ENCODE measurements at regions not wholly inside any gene's neighbourhood (a gene's known extent, or its start where the extent isn't known, plus 50 kb on each side); places are given as distances from the start of the nearest gene placed in this dataset.
A peak's percentile ranks its signal among the peaks of the same experiment; 100 is the strongest.

GRCh38 chr1:47571952-47572351, 134.1 kb downstream of the FOXD2 start:
- ChIA-PET POLR2A (no interaction called here), CTCF (interaction anchor here (0.8 to 2.0 kb wide), 3 partner anchors 11 to 183 kb away, joined by 3 to 6 read pairs (median 5); no protein-coding TSS in a partner anchor)
- Mint-ChIP-seq H3K27me3 (ENCODE audit: low read depth) (peaks cover 40% of the 10 kb centered on the region), H3K4me3 (no peak overlapping the region), H3K4me1 (peaks cover 62% of the 10 kb centered on the region), H3K27ac (no peak overlapping the region), H3K9me3 (no peaks in the 10 kb centered on the region), H3K36me3 (no peaks in the 10 kb centered on the region)
- ATAC-seq (no peak), DNase-seq (ENCODE audit: low spot score) (no peak)
- TF ChIP-seq IRF2 (CRISPR knock-in tag; IDR thresholded peaks at IDR 0.05; ENCODE audit: borderline replicate concordance, low read depth) (no peak), ZNF232 (CRISPR knock-in tag; IDR thresholded peaks at IDR 0.05) (no peak)

DNA sequence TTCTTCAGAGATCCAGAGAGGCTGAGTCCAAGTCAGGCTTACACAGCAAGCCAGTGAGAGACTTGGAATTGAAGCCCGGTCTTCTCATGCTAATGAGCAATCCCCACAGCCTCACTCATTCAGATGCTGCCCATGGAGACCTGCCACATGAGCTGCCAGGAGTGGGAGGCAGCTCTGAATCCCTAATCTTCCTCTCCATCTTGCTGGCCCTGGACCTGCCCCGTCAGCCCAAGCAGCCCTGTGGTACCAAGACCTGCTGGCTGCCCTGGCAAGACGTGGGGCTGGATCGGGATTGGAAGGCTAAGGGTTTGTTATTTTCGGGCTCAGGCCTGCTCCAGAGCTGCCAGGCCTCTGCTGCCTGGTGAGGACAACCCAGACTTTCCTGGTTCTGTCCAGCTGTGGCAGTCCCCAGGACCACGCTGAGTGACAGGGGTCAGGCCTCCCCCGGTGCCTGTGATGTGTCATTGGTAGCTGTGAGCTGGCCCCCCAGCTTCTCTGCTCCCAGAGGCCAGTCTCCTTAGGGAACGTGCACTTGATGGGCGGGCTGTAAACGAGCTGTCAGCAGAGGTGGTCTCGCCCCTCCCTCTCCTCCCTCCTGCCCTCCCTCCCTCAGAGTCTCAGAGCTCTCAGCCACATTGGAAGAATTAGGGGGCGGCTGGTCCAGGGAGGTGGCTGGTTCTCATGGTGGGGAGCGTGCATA, 135.0 kb downstream of the FOXD2 start:
- ChIA-PET CTCF (interaction anchor here (0.6 to 2.0 kb wide), 14 partner anchors 9 to 425 kb away, joined by 3 to 8 read pairs (median 4); no protein-coding TSS in a partner anchor), POLR2A (no interaction called here)
- no peak for DNase-seq (ENCODE audit: low spot score)
- no peak overlapping the region for H3K4me3 Mint-ChIP-seq
- H3K4me1 Mint-ChIP-seq = peaks cover 62% of the 10 kb centered on the region
- H3K36me3 Mint-ChIP-seq = no peaks in the 10 kb centered on the region
- H3K9me3 Mint-ChIP-seq = no peaks in the 10 kb centered on the region
- no peak overlapping the region; the same call in 1 of the 2 replicates for H3K27ac Mint-ChIP-seq
- TF ChIP-seq, protein P1, sequence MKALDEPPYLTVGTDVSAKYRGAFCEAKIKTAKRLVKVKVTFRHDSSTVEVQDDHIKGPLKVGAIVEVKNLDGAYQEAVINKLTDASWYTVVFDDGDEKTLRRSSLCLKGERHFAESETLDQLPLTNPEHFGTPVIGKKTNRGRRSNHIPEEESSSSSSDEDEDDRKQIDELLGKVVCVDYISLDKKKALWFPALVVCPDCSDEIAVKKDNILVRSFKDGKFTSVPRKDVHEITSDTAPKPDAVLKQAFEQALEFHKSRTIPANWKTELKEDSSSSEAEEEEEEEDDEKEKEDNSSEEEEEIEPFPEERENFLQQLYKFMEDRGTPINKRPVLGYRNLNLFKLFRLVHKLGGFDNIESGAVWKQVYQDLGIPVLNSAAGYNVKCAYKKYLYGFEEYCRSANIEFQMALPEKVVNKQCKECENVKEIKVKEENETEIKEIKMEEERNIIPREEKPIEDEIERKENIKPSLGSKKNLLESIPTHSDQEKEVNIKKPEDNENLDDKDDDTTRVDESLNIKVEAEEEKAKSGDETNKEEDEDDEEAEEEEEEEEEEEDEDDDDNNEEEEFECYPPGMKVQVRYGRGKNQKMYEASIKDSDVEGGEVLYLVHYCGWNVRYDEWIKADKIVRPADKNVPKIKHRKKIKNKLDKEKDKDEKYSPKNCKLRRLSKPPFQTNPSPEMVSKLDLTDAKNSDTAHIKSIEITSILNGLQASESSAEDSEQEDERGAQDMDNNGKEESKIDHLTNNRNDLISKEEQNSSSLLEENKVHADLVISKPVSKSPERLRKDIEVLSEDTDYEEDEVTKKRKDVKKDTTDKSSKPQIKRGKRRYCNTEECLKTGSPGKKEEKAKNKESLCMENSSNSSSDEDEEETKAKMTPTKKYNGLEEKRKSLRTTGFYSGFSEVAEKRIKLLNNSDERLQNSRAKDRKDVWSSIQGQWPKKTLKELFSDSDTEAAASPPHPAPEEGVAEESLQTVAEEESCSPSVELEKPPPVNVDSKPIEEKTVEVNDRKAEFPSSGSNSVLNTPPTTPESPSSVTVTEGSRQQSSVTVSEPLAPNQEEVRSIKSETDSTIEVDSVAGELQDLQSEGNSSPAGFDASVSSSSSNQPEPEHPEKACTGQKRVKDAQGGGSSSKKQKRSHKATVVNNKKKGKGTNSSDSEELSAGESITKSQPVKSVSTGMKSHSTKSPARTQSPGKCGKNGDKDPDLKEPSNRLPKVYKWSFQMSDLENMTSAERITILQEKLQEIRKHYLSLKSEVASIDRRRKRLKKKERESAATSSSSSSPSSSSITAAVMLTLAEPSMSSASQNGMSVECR (CRISPR knock-in tag; IDR thresholded peaks at IDR 0.05; ENCODE audit: borderline replicate concordance) = no peak
- TF ChIP-seq TP53 (CRISPR knock-in tag; IDR thresholded peaks at IDR 0.05) (no peak), FOXJ3 (CRISPR knock-in tag; IDR thresholded peaks at IDR 0.05; ENCODE audit: borderline replicate concordance) (no peak)
- TF ChIP-seq, protein P2, sequence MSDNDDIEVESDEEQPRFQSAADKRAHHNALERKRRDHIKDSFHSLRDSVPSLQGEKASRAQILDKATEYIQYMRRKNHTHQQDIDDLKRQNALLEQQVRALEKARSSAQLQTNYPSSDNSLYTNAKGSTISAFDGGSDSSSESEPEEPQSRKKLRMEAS (CRISPR knock-in tag; IDR thresholded peaks at IDR 0.05) = no peak
- TF ChIP-seq, protein P3, sequence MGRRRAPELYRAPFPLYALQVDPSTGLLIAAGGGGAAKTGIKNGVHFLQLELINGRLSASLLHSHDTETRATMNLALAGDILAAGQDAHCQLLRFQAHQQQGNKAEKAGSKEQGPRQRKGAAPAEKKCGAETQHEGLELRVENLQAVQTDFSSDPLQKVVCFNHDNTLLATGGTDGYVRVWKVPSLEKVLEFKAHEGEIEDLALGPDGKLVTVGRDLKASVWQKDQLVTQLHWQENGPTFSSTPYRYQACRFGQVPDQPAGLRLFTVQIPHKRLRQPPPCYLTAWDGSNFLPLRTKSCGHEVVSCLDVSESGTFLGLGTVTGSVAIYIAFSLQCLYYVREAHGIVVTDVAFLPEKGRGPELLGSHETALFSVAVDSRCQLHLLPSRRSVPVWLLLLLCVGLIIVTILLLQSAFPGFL (CRISPR knock-in tag; IDR thresholded peaks at IDR 0.05; ENCODE audit: borderline replicate concordance) = no peak
- TF ChIP-seq, protein P4, sequence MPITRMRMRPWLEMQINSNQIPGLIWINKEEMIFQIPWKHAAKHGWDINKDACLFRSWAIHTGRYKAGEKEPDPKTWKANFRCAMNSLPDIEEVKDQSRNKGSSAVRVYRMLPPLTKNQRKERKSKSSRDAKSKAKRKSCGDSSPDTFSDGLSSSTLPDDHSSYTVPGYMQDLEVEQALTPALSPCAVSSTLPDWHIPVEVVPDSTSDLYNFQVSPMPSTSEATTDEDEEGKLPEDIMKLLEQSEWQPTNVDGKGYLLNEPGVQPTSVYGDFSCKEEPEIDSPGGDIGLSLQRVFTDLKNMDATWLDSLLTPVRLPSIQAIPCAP (CRISPR knock-in tag; IDR thresholded peaks at IDR 0.05) = no peak
- TF ChIP-seq, protein P5, sequence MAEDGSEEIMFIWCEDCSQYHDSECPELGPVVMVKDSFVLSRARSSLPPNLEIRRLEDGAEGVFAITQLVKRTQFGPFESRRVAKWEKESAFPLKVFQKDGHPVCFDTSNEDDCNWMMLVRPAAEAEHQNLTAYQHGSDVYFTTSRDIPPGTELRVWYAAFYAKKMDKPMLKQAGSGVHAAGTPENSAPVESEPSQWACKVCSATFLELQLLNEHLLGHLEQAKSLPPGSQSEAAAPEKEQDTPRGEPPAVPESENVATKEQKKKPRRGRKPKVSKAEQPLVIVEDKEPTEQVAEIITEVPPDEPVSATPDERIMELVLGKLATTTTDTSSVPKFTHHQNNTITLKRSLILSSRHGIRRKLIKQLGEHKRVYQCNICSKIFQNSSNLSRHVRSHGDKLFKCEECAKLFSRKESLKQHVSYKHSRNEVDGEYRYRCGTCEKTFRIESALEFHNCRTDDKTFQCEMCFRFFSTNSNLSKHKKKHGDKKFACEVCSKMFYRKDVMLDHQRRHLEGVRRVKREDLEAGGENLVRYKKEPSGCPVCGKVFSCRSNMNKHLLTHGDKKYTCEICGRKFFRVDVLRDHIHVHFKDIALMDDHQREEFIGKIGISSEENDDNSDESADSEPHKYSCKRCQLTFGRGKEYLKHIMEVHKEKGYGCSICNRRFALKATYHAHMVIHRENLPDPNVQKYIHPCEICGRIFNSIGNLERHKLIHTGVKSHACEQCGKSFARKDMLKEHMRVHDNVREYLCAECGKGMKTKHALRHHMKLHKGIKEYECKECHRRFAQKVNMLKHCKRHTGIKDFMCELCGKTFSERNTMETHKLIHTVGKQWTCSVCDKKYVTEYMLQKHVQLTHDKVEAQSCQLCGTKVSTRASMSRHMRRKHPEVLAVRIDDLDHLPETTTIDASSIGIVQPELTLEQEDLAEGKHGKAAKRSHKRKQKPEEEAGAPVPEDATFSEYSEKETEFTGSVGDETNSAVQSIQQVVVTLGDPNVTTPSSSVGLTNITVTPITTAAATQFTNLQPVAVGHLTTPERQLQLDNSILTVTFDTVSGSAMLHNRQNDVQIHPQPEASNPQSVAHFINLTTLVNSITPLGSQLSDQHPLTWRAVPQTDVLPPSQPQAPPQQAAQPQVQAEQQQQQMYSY (CRISPR knock-in tag; IDR thresholded peaks at IDR 0.05) = peak; percentile 87
- peak; percentile 57 for ATAC-seq
- H3K27me3 Mint-ChIP-seq (ENCODE audit: low read depth) = peaks cover 37% of the 10 kb centered on the region

Data from WTC11 (cell line).